B cell (primary cell): ENCODE measurements at regions not wholly inside any gene's neighbourhood (a gene's known extent, or its start where the extent isn't known, plus 50 kb on each side); places are given as distances from the start of the nearest gene placed in this dataset.

Experiments
- EZH2 ChIP-seq: IDR thresholded peaks from 2 replicates; pipeline ENCODE4 v1.6.1; 2012; ENCODE audit warnings: borderline replicate concordance, low read depth, mild to moderate bottlenecking, moderate library complexity, low read length; ENCODE audit not compliant: insufficient read depth, poor library complexity, severe bottlenecking
- TF ChIP-seq, protein P1 (sequence below): fragments of 200-600 bp; IDR thresholded peaks from one replicate; pipeline ENCODE4 v1.8.0; 2022; ENCODE audit warnings: antibody characterized with exemption, mild to moderate bottlenecking

DNA sequence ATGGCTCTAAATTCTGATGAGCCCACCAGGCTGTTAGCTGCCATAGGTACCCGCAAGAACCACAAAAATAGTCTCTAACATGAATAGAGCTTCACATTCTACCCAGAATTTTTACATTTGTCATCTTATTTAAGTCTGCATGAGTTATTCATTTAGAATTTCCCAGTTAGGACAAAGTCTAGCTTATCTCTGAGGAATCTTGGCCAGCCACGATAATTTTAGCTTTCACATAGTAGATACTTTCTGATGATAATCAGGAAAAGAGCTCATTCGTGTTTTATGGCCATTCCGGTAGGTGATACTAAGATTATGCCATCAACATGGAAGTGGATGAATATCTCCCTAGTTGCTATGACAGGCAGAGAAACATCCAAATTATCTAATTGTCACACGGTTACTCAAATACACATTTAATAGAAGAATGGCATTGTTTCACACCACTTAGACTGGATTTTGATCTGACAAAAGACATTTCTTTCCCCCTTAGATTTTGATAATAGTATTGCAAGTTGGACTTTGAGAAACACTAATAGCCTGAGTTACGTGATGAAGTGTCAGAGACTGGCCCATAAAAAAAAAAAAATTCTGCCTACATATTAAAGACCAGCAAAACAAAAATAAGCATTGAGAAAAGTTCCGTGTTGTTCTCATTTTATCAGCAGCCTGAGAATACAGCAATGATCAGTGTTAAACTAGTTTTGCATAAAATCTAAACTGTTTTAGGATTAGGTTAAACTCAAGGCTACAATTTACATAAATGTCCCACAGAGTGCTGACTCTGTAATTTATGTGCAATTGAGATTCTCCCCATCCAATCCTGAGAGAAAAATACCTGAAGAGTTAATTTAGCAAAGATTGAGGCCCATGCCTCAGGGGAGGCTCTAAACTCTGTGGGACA, 397.5 kb upstream of the ARID1B start:
- TF ChIP-seq, protein P1, sequence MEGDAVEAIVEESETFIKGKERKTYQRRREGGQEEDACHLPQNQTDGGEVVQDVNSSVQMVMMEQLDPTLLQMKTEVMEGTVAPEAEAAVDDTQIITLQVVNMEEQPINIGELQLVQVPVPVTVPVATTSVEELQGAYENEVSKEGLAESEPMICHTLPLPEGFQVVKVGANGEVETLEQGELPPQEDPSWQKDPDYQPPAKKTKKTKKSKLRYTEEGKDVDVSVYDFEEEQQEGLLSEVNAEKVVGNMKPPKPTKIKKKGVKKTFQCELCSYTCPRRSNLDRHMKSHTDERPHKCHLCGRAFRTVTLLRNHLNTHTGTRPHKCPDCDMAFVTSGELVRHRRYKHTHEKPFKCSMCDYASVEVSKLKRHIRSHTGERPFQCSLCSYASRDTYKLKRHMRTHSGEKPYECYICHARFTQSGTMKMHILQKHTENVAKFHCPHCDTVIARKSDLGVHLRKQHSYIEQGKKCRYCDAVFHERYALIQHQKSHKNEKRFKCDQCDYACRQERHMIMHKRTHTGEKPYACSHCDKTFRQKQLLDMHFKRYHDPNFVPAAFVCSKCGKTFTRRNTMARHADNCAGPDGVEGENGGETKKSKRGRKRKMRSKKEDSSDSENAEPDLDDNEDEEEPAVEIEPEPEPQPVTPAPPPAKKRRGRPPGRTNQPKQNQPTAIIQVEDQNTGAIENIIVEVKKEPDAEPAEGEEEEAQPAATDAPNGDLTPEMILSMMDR: no peak
- TF ChIP-seq EZH2: no peak
